ENCODE measurements at regions not wholly inside any gene's neighbourhood (a gene's known extent, or its start where the extent isn't known, plus 50 kb on each side); places are given as distances from the start of the nearest gene placed in this dataset.

DNA sequence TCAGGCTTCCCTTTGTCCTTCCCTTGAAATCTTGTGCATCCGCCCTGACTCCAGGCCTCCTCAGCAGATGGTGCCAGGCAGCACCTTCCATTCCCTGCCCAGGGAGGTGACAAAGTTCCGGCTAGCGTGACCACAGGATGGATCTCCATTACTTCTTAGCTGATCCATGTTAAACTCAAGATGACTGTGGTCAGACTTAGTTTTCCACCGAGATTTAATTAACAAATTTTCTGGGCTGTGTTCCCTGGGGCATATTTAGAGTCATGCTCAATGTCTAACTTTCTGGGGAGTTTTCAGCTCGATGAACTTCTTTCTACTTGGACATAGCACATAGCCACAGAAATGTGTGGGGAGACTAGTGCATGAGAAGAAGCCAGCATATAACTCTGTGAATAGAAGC is 215.1 kb upstream of the SFRP2 start:
- H3K27ac Mint-ChIP-seq: no peak overlapping the region
- no peaks in the 10 kb centered on the region for H3K4me1 Mint-ChIP-seq (ENCODE audit: low read depth)
- no peak overlapping the region for H3K4me3 Mint-ChIP-seq (ENCODE audit: low read depth)
- no peaks in the 10 kb centered on the region for H3K27me3 Mint-ChIP-seq
- no peak for DNase-seq (ENCODE audit: low spot score, unreplicated experiment)
- H3K36me3 Mint-ChIP-seq (ENCODE audit: insufficient read depth): no peaks in the 10 kb centered on the region
- TF ChIP-seq, protein P1, sequence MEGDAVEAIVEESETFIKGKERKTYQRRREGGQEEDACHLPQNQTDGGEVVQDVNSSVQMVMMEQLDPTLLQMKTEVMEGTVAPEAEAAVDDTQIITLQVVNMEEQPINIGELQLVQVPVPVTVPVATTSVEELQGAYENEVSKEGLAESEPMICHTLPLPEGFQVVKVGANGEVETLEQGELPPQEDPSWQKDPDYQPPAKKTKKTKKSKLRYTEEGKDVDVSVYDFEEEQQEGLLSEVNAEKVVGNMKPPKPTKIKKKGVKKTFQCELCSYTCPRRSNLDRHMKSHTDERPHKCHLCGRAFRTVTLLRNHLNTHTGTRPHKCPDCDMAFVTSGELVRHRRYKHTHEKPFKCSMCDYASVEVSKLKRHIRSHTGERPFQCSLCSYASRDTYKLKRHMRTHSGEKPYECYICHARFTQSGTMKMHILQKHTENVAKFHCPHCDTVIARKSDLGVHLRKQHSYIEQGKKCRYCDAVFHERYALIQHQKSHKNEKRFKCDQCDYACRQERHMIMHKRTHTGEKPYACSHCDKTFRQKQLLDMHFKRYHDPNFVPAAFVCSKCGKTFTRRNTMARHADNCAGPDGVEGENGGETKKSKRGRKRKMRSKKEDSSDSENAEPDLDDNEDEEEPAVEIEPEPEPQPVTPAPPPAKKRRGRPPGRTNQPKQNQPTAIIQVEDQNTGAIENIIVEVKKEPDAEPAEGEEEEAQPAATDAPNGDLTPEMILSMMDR (IDR thresholded peaks at IDR 0.05; ENCODE audit: unreplicated experiment): no peak
- H3K9me3 Mint-ChIP-seq (ENCODE audit: low read depth): peaks cover 3% of the 10 kb centered on the region

DNA sequence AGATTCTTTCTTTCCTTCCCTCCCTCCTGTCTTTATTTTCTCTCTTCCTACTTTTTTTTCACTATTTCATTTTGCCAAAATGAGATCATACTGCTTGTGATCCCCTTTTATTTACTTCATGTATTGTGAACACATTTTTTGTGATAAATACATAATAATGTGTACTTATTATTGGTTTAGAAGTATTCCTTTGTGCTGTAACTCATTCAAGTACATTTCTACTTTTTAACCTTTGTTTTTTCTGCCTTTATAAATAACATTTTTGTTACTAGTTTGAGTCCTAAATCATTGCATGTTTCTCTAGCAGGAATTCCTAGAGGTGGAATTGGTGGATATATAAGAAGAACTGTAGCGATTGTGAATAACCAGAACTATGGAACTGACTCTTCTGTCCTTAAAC is 214.5 kb upstream of the SFRP2 start:
- Mint-ChIP-seq H3K4me3 (ENCODE audit: low read depth) (no peak overlapping the region), H3K36me3 (ENCODE audit: insufficient read depth) (no peaks in the 10 kb centered on the region), H3K9me3 (ENCODE audit: low read depth) (peaks cover 3% of the 10 kb centered on the region), H3K4me1 (ENCODE audit: low read depth) (no peaks in the 10 kb centered on the region), H3K27ac (no peak overlapping the region), H3K27me3 (no peaks in the 10 kb centered on the region)
- no peak for DNase-seq (ENCODE audit: low spot score, unreplicated experiment)
- TF ChIP-seq, protein P1 (IDR thresholded peaks at IDR 0.05; ENCODE audit: unreplicated experiment): no peak

DNA sequence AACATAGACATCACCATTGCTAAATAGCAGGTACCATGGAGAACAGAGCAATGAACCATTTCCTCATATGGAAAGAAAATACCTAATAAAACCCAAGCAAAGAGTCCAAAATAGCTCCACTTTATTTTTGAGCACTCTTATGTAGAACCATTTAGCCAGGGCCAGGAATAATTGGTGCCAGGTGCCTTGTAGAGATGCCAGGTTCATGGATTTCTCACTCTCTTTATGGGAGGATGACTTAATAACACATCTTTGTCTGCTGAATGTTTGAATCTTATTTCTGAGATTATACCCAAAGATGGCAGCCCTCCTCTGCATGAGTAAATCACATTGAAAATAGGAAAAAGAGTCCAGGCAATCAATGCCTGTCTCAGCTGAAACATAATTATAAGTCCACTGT is 212.3 kb upstream of the SFRP2 start:
- H3K4me1 Mint-ChIP-seq (ENCODE audit: low read depth): no peaks in the 10 kb centered on the region
- no peaks in the 10 kb centered on the region for H3K36me3 Mint-ChIP-seq (ENCODE audit: insufficient read depth)
- peaks cover 4% of the 10 kb centered on the region for H3K9me3 Mint-ChIP-seq (ENCODE audit: low read depth)
- no peak overlapping the region for H3K27ac Mint-ChIP-seq
- no peak for DNase-seq (ENCODE audit: low spot score, unreplicated experiment)
- H3K27me3 Mint-ChIP-seq: no peaks in the 10 kb centered on the region
- no peak overlapping the region for H3K4me3 Mint-ChIP-seq (ENCODE audit: low read depth)
- TF ChIP-seq, protein P1 (IDR thresholded peaks at IDR 0.05; ENCODE audit: unreplicated experiment): no peak

DNA sequence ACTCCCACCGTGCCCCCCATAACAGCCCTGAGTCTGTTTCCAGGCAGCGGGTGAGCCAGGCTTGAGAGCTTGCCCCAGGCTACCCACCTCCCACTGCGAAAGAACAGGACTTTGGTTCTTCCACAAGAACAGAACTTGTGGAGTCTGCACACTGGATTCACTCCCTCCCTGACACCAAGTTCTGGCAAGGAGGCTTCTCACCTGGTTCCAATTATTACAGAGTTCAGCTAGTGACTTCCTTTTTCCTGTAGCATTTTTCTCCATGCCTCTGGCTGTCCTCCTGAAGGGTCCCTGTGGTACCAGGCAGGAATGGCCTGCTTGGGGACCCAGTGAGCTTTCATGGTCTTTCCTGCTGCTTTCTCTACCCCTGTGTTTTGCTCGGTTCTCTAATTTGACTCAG is 208.6 kb upstream of the SFRP2 start:
- no peak overlapping the region for H3K4me3 Mint-ChIP-seq (ENCODE audit: low read depth)
- no peaks in the 10 kb centered on the region for H3K27me3 Mint-ChIP-seq
- DNase-seq (ENCODE audit: low spot score, unreplicated experiment): no peak
- TF ChIP-seq, protein P1 (IDR thresholded peaks at IDR 0.05; ENCODE audit: unreplicated experiment): no peak
- no peaks in the 10 kb centered on the region for H3K4me1 Mint-ChIP-seq (ENCODE audit: low read depth)
- H3K9me3 Mint-ChIP-seq (ENCODE audit: low read depth): peaks cover 6% of the 10 kb centered on the region
- no peaks in the 10 kb centered on the region for H3K36me3 Mint-ChIP-seq (ENCODE audit: insufficient read depth)
- H3K27ac Mint-ChIP-seq: no peak overlapping the region

DNA sequence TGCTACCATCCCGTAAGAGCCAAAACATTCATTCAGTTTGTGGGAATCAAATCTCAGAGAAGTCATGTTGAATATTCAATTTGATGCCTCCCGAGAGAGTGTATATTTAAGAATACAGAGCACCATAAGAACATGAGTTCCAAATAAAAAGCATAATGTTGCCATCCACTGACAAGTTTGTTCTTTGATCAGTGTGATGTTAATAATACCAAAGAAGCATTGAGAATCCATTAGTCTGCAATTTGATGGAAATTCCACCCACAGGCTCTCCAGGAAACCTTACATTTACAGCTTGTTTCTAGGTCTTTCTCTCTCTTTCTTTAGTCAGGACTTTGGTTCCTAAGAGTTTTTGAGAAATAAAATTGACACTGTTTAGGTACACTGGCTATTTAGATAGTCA is 200.6 kb upstream of the SFRP2 start:
- TF ChIP-seq, protein P1 (IDR thresholded peaks at IDR 0.05; ENCODE audit: unreplicated experiment): no peak
- no peak overlapping the region for H3K27ac Mint-ChIP-seq
- H3K36me3 Mint-ChIP-seq (ENCODE audit: insufficient read depth): no peaks in the 10 kb centered on the region

More for the DNA sequence above, 200.6 kb upstream of the SFRP2 start:
- no peaks in the 10 kb centered on the region for H3K27me3 Mint-ChIP-seq
- DNase-seq (ENCODE audit: low spot score, unreplicated experiment): no peak
- peaks cover 4% of the 10 kb centered on the region for H3K9me3 Mint-ChIP-seq (ENCODE audit: low read depth)
- no peaks in the 10 kb centered on the region for H3K4me1 Mint-ChIP-seq (ENCODE audit: low read depth)
- no peak overlapping the region for H3K4me3 Mint-ChIP-seq (ENCODE audit: low read depth)
